ENCODE measurements at regions not wholly inside any gene's neighbourhood (a gene's known extent, or its start where the extent isn't known, plus 50 kb on each side); places are given as distances from the start of the nearest gene placed in this dataset.

DNA sequence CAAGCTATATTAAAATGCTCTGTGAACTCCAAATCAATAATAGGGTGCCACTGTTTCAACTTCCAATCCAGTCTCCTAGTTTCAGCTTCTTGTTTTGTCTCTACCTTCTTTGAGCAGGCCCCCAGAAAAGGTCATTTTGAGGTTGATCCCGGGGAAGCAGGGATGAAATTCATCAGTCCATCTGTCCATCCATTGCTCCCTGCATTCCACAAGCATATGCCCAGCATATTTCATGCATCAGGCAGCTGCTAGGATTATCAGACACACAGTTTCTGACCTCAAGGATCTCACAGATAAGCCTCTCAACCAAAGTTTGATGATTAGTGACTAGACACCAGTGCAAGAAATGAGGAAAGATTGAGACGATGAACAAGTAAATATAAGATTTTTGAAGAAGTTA, 186.6 kb upstream of the PDE1C start:
- TF ChIP-seq, protein P1, sequence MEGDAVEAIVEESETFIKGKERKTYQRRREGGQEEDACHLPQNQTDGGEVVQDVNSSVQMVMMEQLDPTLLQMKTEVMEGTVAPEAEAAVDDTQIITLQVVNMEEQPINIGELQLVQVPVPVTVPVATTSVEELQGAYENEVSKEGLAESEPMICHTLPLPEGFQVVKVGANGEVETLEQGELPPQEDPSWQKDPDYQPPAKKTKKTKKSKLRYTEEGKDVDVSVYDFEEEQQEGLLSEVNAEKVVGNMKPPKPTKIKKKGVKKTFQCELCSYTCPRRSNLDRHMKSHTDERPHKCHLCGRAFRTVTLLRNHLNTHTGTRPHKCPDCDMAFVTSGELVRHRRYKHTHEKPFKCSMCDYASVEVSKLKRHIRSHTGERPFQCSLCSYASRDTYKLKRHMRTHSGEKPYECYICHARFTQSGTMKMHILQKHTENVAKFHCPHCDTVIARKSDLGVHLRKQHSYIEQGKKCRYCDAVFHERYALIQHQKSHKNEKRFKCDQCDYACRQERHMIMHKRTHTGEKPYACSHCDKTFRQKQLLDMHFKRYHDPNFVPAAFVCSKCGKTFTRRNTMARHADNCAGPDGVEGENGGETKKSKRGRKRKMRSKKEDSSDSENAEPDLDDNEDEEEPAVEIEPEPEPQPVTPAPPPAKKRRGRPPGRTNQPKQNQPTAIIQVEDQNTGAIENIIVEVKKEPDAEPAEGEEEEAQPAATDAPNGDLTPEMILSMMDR (IDR thresholded peaks at IDR 0.05 in 4 of 5, conservative IDR thresholded peaks at IDR 0.05 in 1 of 5): no peak
- TF ChIP-seq POLR2A (IDR thresholded peaks at IDR 0.05): no peak

Measured in gastrocnemius medialis (tissue), 4 donors.